Upper lobe of right lung (tissue), 1 donor: ENCODE measurements at regions not wholly inside any gene's neighbourhood (a gene's known extent, or its start where the extent isn't known, plus 50 kb on each side); places are given as distances from the start of the nearest gene placed in this dataset.

Source experiments
- ATAC-seq: fragments of 200-7000 bp; cut with Tn5 transposase; one replicate; pipeline ENCODE4 v1.9.1; 2020; ENCODE audit warnings: mild to moderate bottlenecking, moderate library complexity
- DNase-seq: peaks from one replicate; pipeline ENCODE4 v3.0.0-alpha.2; 2020
- H3K27ac ChIP-seq: fragments of 200-600 bp; one replicate; pipeline ENCODE4 v1.8.0; 2022
- H3K27me3 ChIP-seq: fragments of 200-600 bp; one replicate; pipeline ENCODE4 v1.8.0; 2022; ENCODE audit warnings: mild to moderate bottlenecking
- H3K36me3 ChIP-seq: fragments of 200-600 bp; one replicate; pipeline ENCODE4 v1.8.0; 2022
- H3K4me1 ChIP-seq: fragments of 200-600 bp; one replicate; pipeline ENCODE4 v1.8.0; 2022
- H3K4me3 ChIP-seq: fragments of 200-600 bp; one replicate; pipeline ENCODE4 v1.8.0; 2022; ENCODE audit warnings: mild to moderate bottlenecking
- H3K9me3 ChIP-seq: fragments of 200-600 bp; one replicate; pipeline ENCODE4 v1.8.0; 2022
- CTCF ChIP-seq: fragments of 200-600 bp; IDR thresholded peaks from one replicate; pipeline ENCODE4 v1.8.0; 2022; ENCODE audit warnings: antibody characterized with exemption
- intact Hi-C: fragments of 100-400 bp; cut with DNase I; formaldehyde crosslinking; loops from one replicate; pipeline ENCODE4 v1.11.0; 2022
- donor health status: DM: no; HTN: yes; CAD: no; lungs with severe emphysema.

- intact Hi-C loops = no loop called here
- H3K4me3 ChIP-seq = no peak overlapping the region
- no peak overlapping the region for H3K27ac ChIP-seq
- no peaks in the 10 kb centered on the region for H3K9me3 ChIP-seq
- ATAC-seq (no peak), DNase-seq (no peak)
- no peaks in the 10 kb centered on the region for H3K27me3 ChIP-seq
- H3K36me3 ChIP-seq = no peaks in the 10 kb centered on the region
- H3K4me1 ChIP-seq = no peaks in the 10 kb centered on the region
- no peak for TF ChIP-seq CTCF
Measured at GRCh38 chr12:24396224-24396623, 446.8 kb upstream of the SOX5 start.

DNA sequence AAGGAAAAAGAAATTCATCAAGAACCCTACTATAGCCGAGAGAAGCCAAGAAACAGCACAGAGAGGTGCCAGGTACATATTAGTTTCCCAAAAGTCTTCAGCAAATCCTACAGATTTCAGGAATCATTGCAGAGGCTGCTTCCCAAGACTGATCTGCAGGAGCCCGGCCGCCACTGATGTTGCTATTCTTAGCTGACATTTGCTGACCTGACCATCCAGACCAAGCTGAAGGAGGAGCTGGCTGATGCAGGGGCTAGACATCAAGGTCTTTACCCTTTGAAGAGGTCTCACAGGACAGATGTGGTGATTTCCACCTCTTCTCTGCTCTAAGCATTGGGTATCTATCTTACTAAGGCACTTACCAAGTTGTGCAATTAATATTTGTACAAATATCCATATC lies 444.8 kb upstream of the SOX5 start:
- no peak for ATAC-seq
- DNase-seq = no peak
- intact Hi-C loops = no loop called here

GRCh38 chr12:24393071-24393470 lies 443.6 kb upstream of the SOX5 start:
- no peaks in the 10 kb centered on the region for H3K9me3 ChIP-seq
- TF ChIP-seq CTCF = no peak

More for the DNA sequence above, 444.8 kb upstream of the SOX5 start:
- Histone ChIP-seq H3K9me3 (no peaks in the 10 kb centered on the region), H3K4me3 (no peak overlapping the region), H3K4me1 (no peaks in the 10 kb centered on the region), H3K36me3 (no peaks in the 10 kb centered on the region), H3K27me3 (no peaks in the 10 kb centered on the region), H3K27ac (no peak overlapping the region)
- TF ChIP-seq CTCF = no peak

DNA sequence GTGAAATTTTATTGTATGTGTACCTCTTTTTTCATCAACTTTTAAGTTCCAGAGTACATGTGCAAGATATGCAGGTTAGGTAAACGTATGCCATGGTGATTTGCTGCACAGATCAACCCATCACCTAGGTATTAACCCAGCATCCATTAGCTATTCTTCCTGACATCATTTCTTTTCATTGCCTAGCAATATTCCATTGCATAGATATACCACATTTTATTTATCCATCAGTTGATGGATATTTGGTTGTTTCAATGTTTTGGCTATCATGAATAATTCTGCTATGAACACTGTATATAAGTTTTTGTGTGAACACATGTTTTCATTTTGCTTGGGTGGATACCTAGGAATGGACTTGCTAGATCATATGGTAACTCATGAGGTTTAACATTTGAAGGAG lies 439.9 kb upstream of the SOX5 start:
- intact Hi-C loops = no loop called here
- Histone ChIP-seq H3K27me3 (no peaks in the 10 kb centered on the region), H3K36me3 (no peaks in the 10 kb centered on the region), H3K4me1 (no peaks in the 10 kb centered on the region), H3K27ac (no peak overlapping the region), H3K9me3 (no peaks in the 10 kb centered on the region), H3K4me3 (no peak overlapping the region)
- TF ChIP-seq CTCF = no peak
- ATAC-seq = no peak
- no peak for DNase-seq

More at GRCh38 chr12:24393071-24393470, 443.6 kb upstream of the SOX5 start:
- DNase-seq (no peak), ATAC-seq (no peak)
- intact Hi-C loops = no loop called here
- Histone ChIP-seq H3K27me3 (no peaks in the 10 kb centered on the region), H3K4me1 (no peaks in the 10 kb centered on the region), H3K27ac (no peak overlapping the region), H3K36me3 (no peaks in the 10 kb centered on the region), H3K4me3 (no peak overlapping the region)

GRCh38 chr12:24387381-24387780 lies 437.9 kb upstream of the SOX5 start:
- H3K36me3 ChIP-seq = no peaks in the 10 kb centered on the region
- H3K4me1 ChIP-seq = no peaks in the 10 kb centered on the region
- ATAC-seq = no peak
- DNase-seq = no peak
- intact Hi-C loops = no loop called here
- TF ChIP-seq CTCF = no peak
- H3K4me3 ChIP-seq = no peak overlapping the region
- no peaks in the 10 kb centered on the region for H3K9me3 ChIP-seq
- no peaks in the 10 kb centered on the region for H3K27me3 ChIP-seq
- H3K27ac ChIP-seq = no peak overlapping the region

DNA sequence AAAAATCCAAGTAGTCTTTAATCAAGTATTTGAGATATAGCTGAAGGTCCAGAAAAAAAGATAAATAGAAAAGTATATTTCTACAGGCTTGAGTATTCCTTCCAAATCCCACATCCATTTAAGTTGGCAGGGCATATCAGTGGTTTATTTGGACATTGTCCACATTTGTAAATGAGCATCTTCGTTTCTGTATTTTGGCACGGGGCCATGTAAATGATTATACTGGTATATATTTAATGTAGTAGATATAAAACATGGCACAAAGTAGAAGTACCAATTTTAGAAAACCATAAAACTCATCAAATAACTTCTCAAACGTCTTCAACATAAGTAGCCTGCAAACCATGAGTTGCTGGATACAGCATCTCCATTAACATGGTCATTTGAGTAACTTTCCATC lies 437.4 kb upstream of the SOX5 start:
- H3K27me3 ChIP-seq = no peaks in the 10 kb centered on the region
- ATAC-seq (no peak), DNase-seq (no peak)
- intact Hi-C loops = no loop called here
- no peak overlapping the region for H3K4me3 ChIP-seq
- no peaks in the 10 kb centered on the region for H3K36me3 ChIP-seq
- H3K4me1 ChIP-seq = no peaks in the 10 kb centered on the region
- H3K27ac ChIP-seq = no peak overlapping the region
- TF ChIP-seq CTCF = no peak
- no peaks in the 10 kb centered on the region for H3K9me3 ChIP-seq
